HG02642 (cell line): ENCODE measurements at regions not wholly inside any gene's neighbourhood (a gene's known extent, or its start where the extent isn't known, plus 50 kb on each side); places are given as distances from the start of the nearest gene placed in this dataset.

Source experiments
- ATAC-seq: cut with Tn5 transposase; IDR thresholded peaks from one replicate; pipeline ENCODE4 v1.9.1; 2021; ENCODE audit warnings: mild to moderate bottlenecking; ENCODE audit not compliant: unreplicated experiment, poor library complexity

DNA sequence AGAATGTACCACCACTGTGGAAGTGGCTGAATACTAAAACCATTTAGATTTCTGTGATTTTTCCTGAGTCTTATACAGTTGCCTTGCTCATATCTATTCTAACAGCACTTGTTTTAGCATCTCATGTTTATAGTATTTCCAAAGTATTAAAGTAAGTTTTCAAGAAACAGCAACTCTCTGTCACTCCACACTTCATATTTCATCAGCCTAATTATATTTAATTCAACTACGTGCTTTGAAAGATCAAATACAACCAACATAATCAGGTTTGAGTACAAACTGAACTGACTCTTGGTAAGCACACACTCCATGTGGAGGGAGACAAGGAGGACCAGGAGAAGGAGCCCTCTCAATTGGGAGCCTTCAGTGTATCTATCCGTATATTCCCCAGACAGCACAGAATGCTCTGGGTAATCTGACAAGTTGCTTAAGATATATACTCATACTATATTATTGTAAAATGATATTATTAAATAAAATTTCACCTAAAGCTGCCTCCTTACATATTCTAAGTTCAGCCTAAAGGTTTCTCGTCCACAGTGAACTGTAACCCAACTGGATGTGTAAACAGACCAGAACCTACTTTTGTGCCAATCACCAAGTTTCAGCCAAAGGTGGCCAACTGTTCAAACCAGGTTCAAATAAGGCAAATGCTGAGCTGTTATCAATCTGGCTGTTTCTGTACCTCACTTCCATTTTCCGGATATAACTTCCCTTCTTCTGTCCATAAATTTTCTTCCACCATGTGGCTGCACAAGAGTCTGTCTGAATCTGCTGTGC lies 105.0 kb upstream of the RASSF8 start:
- ATAC-seq = no peak

DNA sequence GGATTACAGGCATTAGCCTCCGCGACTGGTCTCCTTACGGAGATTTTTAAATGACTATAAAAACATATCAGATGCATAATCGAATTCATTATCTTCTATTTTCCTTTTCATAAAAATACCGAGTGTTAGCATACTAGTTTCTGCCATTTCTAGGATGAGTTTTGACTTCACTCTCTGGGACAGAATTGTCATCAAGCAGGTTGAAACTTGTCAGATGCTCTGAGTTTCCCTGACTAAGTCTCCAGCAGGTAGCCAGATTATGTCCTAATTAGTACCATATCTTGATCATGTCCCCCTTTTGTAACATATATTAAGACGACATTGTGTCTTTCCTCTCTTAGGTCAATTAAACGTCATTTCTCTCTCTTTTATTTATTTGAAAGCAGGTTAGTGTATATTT lies 103.5 kb upstream of the RASSF8 start:
- no peak for ATAC-seq

DNA sequence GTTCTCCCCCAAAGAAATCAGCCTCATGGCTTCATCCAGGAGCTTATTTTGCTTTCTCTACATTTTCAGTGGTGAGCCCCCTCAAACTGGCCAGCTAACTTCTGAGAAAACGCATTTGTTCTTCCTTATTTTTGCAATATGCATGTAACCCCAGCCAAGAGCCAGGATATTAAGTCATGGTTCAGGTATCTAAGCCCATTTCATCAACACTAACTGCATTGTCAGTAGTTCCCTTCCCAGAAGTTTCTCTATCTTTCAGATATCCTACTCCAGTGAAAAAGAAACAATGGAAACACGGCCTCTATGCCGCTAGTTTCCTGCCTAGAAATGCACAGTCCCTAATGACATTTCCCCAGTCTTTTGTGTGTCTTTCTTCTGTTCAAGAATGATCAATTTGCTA lies 102.8 kb upstream of the RASSF8 start:
- ATAC-seq = no peak

DNA sequence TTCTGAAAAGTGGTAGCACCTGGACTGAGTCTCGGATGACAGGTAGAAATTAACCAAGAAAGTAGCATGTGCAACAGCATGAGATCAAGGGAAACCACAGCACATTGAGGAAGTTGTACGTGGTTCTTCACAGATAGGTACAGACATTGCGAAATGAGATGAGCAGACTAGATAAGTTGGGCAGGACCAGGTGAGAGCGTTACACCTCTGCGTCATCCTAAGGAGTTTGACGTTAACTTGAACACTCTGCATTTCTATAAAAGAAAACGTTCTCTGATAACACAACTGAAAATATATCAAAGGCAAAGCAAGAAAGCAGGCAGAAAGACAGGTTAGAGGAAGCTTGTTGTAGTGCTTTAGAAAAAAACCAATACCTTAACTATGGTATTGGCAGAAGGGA lies 98.5 kb upstream of the RASSF8 start:
- no peak for ATAC-seq

DNA sequence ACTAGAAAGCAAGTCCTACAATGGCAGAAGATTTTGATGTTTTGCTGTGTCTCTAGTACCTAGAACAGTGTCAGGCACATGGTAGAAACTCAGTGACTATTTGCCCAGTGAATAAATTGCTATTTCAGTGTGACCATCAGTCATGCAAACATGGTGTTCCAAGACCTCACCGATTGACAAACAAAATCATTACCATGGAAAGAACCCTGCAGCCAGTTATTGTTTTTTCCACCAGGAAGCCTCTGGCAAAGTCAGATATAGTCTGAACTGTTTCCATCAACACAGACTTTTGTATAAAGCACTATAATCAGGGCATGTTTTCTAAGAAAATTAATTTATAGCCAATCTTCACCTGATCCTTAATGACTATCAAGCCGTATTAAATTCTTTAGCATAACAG lies 97.3 kb upstream of the RASSF8 start:
- no peak for ATAC-seq

DNA sequence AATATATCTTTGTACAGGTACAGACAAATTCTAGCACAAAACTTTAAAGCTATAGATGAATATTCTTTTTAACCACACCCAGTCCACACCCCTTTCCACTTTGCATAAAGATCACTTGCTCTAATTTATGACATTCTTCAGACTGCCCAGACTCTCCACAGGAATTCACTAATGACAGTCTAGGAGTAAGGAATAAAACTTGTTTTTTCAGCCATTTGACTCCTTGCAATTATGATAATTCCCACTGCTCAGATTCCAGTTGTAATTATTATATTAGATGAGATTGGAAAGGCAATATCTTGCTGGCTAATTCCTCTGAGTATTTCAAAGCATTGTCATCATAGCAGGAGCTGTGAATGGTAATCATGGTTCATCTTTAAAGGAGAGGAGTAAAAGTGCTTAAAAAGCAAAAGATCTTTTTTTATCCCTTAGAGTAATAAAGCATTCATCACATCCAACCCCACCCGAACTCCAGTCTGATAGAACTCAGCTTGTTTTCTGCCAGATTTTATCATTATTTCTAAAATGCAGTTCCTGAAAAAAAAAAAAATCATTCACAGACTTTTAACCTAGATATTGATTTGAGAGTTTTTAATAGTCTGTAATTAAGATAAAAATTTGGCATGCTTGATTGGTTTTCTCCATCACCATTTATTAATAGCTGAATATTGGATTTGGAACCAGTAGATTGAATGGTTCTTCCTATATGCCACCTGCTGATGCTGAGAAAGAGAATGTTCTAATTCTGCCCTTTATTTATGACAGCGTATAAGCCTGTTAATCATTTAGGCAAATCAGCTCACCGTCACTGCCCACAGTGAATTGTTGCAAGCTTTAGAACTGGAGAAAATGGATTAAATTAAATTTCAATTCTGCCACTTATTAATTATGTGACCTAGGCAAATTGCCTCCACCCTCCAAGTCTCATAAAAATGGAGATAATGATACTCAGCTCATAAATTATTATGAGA lies 93.9 kb upstream of the RASSF8 start:
- no peak for ATAC-seq

DNA sequence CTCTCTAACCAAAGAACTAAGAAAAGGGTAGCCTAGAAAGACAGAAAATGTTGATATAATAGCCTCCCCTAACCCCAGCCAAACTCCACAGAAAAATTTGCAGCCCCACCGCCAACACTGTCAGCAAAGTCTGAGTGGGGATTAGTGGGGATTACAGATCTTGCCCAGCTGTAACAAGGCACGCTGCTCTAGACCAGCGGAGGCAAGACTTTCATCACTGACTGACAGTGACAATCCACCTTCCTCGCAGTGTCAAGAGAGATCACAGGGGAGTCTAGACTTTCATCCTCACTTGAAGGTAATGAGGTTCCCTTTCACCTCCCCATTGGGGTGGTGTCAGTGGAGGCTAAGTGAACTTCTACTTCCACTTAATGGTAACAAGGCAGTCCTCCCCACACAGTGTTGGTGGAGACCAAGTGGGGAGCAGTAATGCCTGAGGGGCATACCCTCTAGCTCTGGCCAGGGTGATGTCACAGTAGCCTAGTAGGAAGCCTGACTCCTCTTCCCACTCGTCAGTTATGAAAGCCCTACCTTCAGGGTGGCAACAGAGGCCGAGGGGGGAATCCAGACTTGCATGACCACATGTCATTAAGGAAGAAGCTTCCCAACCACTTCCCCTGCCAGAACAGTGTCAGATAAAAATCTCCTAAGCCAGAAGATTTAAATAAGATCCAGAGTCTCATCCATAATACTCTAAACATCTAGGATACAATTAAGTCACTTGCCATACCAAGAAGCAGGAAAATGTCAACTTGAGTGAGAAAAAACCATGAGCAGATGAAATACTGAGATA lies 91.7 kb upstream of the RASSF8 start:
- ATAC-seq = no peak

DNA sequence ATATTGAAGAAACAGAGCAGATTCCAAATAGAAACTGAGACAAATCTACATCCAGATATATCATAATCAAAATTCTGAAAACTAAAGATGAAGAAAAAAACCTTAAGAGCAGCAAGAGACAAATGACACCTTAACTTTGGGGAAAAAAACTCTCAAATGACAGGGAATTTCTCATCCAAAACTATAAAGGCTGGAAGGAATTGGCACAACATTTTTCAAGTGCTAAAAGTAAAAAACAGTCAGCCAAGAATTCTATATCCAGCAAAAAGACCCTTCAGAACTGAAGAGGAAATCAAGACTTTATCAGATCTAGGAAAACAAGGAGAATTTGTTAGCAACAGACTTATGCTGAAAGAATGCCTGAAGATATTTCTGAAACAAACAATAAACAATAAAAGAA lies 90.3 kb upstream of the RASSF8 start:
- no peak for ATAC-seq

DNA sequence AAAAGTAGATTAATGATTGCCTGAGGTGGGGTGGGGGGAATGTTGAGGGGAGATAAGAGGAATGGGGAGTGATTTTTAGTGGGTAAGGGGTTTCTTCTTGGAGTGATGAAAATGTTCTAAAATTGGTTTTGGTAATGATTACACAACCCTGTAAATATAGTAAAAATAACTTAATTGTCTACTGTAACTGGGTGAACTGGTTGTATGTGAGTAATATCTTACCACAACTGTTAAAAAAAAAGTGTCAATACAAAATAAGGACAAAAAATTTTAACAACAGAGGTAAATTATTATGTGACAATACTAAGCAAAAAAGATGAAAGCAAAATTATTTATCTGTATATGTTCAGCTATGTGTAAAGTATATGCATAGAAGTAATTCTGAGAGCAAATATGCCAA lies 86.3 kb upstream of the RASSF8 start:
- ATAC-seq = no peak

DNA sequence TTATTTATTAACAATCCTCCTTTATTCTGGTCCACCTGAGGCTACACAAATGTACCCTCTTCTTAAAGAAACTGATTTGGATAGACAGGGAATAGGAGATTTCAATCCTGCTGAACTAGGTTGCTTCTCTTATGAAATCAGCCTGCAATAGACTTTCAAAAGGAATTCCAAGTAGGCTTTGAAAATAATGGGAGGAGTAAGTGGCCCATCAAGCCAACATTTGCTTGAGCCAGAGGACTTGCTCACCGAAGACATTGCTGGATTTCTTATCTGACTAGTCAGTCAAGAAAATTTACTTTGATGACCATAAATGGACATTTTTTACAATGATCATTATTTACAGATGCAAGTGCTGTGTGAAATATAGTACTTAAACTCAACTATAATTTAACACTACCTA lies 82.8 kb upstream of the RASSF8 start:
- no peak for ATAC-seq

DNA sequence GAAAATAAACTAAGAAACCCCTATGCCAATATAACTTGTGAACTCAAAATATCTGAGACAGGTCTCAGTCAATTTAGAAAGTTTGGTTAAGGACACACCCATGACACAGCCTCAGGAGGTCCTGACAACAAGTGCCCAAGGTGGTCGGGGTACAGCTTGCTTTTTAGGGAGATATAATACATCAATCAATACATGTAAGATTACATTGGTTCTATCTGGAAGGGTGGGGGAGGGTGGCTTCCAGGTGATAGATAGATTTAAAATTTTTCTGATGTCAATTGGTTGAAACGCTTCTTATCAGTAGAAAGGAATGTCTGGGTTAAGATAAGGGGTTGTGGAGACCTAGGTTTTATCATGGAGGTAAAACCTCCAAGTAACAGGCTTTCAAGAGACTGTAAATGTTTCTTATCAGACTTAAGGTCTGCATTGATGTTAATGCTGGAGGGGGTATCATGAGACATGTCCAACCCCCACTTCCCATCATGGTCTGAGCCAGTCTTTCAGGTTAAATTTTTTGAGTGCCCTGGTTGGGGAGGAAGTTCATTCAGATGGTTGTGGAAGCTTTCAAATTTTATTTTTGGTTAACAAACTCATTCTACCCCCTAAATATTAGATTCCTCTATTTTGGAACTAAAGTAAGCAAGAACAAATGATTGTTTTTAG lies 82.0 kb upstream of the RASSF8 start:
- no peak for ATAC-seq

DNA sequence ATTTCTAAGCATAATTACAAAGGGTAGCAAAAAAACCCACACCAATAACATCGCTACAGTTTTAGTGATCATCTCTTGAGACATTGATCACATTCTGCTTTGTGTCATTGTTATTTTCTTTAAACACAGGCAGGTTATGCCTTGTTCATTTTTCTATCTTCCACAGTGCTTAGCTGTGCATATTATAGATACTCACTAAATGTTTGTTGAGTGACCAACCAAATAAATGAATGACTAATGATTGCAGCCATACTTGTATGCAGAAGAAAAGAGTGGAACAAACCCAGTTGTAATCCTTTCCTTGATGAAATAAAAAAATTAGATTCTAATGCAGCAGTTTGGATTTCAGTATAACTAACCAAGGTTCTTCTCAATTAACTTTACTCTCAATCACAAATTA lies 81.0 kb upstream of the RASSF8 start:
- no peak for ATAC-seq

DNA sequence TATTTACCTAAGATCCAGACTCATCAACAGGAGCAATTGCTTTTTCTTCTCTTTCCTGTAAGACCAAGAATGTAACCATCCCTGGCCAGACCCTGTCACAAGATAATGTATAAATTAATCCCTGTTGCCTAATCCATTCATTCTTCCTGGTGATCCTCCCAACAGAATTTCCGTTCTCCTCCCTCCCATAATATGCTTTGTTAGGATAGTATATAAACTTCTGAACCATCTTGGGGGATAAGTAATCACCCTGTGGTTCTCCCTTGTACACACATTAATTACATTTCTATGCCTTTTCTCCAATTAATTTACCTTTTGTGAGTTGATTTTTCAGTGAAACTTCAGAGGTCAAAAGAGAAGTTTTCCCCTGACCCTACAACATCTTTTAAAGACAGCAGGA lies 76.2 kb upstream of the RASSF8 start:
- no peak for ATAC-seq

DNA sequence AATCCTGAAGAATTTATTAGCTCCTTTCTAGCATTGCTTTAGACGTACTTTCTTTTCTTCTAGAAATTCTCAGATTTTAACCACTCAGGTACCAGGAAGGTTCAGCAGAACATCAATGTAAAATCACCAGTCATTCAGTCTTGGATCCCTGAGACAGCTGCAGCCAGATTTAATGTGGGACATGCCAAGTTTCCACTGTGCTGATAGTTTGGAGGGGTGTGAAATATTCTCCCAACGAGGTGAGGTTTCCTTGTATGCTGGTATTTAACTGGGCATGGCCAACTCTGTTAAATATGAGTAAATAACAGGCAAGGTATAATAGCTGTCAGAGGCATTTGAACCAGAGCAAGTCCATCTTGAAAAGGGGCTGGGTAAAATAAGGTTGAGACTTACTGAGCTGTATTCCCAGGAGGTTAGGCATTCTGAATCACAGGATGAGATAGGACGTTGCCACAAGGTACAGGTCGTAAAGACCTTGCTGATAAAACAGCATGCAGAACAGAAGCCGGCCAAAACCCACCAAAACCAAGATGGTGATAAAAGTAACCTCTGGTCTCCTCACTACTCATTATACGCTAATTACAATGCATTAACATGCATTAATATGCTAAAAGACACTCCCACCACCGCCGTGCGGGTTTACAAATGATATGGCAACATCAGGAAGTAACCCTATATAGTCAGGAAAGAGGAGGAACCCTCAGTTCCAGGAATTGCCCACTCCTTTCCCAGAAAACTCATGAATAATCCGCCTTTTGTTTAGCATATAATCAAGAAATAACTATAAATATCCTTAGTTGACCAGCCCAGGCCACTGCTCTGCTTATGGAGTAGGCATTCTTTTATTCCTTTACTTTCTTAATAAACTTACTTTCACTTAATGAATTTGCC lies 75.2 kb upstream of the RASSF8 start:
- no peak for ATAC-seq

DNA sequence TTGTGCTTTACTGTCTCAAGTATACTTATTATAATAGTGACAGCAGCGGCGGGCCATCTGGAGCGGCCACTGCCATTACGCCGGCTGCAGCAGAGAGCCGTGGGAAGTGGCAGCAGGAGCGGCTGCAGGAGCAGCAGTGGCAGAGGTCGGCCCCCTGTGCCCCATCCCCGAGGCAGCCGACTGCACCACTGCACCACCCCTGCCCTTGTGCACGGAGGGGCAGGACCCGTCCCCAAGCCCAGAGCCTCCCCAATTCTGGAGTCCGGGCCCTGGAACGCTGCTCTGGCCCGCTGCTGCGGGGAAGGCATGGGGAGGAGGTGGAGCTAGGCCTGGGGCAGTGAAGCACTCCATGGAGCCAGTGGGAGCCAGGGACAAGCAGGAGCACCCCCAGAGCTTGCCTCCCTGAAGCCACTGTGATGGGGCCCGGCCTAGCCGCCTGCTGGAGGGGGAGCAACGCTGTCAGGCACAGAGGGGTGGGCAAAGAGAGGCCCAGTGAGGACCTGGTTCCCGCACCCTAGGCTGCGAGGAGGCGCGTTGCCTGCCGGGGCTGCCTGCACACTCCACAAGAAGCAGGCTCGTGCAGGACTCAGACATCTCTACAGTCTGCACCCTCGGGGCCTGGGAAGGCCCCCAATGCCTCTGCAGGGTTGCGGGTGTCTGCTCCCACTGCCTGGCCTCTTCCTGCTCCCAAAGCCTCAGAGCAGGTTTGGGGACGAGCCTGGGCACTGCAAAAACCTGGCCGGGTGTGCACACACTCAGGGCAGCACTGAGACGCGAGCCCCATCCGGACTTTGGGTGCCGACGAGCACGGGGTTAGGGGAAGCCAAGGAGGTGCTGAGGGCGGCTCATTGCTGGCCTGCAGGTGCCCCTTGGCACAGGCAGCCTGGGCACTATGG lies 74.2 kb upstream of the RASSF8 start:
- ATAC-seq = no peak

DNA sequence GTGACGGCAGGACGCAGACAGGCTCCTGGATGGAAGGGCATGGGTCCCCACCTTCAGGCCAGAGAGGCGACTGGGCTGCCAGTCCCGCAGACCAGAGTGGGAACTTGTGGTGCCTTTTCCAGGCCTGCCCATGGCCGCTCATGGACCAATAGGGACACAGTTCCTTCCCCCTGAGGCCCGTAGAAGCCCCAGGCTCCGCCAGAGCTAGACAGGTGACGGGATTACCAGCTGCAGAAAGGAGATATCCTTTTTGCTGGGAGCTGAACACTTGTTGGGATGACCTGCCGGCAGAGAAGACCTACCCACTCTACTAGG lies 73.6 kb upstream of the RASSF8 start:
- no peak for ATAC-seq

DNA sequence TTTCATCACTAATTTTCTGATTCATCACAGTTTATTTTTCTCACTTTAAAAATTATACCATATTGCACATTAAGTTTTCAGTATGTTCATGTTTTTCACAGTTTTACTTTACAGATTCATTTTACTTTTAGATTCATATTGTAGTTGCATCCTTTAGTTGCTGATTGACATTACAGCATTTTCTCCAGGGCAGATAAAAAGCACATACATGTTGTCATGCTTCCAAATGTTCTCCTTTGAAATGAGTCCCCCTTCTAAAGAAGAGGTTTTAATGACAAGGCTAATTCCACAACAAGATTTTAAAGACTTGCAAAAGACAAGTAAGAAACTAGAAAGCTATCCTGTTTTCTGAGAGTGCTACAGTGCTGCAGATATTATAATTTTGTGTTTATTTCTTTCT lies 72.1 kb upstream of the RASSF8 start:
- no peak for ATAC-seq

DNA sequence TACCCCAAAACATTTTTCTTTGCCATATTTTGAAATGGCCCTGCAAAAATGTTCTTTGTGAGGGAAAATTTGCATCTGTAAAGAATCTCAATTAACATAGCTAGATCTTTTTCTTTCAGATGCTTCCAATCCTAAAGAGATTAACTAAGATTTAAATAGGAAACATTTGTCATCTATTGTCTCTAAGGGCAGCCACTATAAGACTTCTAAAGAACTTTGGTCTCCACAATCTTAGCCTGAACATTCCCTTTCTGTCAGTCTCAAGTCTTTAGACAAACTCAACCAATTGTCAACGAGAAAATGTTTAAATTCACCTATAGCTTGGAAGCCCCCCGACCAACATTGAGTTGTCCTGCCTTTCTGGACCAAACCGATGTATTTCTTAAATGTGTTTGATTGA lies 71.1 kb upstream of the RASSF8 start:
- ATAC-seq = no peak

DNA sequence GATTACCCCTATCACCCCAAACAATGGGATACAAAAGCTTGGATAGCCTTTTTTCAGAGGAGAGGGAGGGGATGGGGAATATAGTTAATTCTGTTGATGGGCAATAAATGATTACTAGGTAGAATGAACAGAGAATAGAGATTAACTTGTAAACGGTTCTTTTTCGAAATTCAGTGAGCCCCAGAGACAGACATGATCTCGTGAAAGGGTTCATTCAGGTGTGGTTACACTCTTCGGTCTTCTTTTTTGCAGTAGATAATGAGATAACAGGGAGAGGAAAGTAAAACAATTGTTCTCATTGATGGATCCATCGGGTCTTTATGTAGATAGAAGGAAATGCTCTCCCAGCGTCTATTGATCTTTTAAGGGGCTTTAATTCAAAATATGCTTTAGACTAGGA lies 69.3 kb upstream of the RASSF8 start:
- ATAC-seq = no peak
